CD4-positive, alpha-beta T cell treated with Interleukin-4 for 1 hour (primary cell): ENCODE measurements at regions not wholly inside any gene's neighbourhood (a gene's known extent, or its start where the extent isn't known, plus 50 kb on each side); places are given as distances from the start of the nearest gene placed in this dataset.

ENCODE experiments used
- DNase-seq, 2 donors: peaks; one replicate each; pipeline ENCODE4 v3.0.0-alpha.2; 2020 to 2022

DNA sequence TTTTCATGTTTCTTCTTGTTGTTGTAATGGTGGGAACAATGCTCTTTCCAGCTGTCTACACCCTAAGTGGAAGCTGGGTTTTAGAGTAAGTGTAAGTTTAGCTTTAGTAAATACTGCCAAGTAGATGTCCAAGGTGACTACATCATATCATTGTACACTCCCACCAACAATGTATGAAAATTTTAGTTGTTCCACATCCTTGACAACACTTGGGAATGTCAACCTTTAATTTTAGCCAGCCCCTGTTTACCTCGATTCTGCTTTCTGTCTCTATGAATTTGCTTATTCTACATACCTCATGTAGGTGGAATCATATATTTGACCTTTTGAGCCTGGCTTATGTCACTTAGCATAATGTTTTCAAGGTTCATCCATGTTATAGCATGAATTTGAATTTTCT, 93.0 kb downstream of the MTPAP start:
- DNase-seq, result no peak

DNA sequence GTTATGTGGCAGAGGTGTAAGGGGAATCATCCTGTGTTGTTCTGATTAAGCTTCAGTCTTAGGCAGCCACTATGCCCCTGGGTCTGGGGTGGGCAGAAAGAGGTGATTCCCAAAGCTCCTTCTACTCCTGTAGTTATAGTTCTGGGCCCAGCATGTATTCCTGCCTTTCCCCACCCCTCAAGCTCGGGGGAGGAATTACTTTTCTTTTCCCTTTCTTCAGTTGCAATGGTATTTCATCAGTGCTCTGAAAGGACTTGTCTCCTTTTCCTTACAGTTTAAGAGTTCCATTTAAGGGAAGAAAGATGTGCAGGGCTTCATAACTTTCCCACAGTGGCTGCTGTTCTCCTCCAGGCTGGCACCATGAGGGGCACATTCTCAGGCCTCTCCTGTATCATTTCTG, 94.2 kb downstream of the MTPAP start:
- DNase-seq, result no peak

DNA sequence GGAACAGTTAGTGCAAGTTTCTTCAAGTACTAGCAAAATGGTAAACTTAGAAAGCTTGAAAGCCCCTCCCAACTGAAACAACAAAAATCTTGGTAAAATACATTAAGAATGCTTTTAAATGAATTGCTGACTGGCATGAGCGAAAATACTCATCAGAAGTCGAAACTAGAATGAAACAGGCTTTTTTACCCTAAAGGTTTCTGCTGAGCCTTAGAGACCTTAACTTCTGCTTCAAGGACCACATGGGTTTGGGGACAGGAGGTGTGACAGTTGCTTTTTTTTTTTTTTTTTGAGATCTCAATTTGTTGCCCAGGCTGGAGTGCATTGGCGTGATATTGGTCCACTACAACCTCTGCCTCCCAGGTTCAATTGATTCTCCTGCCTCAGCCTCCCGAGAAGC, 100.3 kb downstream of the MTPAP start:
- no peak for DNase-seq

DNA sequence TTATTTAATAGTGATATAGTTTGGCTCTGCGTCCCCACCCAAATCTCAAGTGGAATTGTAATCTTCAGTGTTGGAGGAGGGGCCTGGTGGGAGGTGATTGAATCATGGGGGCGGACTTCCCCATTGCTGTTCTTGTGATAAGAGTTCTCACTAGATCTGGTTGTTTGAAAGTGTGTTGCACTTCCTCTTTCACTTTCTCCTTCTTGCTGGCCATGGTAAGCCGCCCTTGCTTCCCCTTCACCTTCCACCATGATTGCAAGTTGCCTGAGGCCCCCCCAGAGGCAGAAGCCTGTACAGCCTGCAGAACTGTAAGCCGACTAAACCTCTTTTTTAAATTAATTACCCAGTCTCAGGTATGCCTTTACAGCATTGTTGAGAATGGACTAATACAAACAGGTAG, 101.4 kb downstream of the MTPAP start:
- no peak for DNase-seq

DNA sequence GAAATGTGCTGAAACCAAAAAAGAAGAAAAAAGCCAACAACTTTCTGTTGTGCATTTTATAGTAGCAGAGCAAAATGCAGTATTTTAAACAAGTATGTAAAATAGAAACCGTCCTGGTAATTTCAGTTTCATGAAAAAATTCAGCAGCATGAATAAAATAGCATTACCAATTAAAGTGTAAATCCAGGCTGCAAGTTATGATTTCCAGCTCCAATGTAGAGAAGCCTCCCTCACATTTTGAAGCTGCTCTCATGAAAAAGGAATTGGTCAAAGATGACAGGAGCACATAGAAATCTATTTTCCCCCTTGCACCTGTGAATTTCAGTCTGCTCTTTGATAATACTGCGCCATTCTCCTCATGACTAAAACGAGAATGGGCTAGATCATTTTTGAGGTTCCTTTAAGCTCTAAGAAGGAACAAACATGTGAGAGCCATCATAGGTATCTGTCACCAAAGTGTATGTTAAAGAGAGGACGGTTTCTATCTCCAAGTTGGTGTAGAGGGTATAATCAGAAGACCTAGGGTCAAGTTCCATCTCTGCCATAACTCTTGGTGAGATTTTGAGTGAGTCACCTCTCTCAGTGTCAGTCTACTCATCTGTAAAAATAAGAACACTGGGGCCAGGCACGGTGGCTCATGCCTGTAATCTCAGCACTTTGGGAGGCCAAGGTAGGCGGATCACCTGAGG, 107.5 kb downstream of the MTPAP start:
- no peak for DNase-seq

DNA sequence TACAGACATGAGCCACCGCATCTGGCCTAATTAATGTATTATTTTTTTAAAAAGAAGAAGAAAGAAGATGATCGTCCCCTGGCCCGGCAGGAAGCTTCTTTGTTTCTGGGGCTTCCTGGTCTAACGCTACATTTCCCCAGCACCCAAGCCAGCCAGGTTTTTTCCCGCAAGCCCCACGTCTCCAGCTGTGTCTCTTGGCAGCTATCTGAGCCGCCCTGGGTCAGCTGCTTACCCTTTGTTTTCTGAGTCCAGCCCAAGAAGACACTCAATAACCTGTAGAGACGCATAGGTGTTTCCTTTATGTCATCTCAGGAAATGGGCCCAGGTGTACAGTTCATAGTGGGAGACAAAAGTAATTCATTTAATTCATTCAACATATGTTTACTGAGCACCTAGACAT, 110.2 kb downstream of the MTPAP start:
- no peak for DNase-seq

DNA sequence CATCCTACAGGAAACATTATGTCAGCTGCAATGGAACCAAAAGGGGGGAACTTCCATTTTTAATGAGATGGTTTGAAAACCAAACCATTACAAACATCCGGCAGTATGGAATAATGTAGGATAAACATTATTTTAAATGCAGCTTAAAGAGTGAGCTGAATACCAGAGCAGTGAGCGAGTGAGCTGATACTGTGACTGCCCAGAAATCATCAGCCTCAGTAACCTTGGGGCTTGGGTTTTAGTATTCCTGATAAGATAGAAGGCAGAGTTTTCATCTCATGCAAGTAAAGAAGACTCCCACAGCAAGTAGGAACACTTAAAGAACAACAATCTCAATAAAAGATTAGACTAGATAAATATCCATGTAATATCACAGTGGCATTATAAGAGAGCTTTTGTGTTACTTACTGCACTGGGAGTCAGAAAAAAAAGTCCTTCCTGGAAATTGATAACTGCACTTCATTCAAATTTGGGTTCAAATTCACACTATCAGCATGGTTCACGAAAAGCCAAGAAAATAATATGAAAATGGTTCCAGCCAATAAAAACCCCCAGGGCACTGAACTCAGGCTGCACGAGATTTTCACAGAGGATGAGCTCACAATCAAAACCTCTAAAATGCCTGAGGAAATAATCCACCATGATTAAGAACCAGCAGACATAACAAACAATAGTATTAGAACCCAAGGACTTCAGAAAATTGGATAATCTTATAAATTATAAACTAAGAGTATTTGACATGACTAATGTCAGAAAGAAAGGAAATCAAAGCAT, 115.7 kb downstream of the MTPAP start:
- DNase-seq, result no peak

DNA sequence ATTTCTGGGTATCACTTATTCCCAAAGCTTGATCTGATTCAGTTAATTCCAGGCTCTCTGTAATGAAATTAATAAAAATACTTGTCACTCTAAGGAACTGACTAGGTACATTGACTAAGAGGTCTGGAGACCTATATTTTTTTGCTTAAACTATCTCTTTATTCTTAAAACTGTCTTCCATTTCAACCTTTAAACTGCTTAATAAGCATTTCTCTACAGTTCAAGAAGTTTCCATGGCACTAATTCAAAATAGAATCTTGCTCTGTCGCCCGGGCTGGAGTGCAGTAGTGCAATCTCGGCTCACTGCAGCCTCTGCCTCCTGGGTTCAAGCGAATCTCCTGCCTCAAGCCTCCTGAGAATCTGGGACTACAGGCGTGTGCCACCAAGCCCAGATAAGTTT, 117.4 kb downstream of the MTPAP start:
- DNase-seq, result no peak

DNA sequence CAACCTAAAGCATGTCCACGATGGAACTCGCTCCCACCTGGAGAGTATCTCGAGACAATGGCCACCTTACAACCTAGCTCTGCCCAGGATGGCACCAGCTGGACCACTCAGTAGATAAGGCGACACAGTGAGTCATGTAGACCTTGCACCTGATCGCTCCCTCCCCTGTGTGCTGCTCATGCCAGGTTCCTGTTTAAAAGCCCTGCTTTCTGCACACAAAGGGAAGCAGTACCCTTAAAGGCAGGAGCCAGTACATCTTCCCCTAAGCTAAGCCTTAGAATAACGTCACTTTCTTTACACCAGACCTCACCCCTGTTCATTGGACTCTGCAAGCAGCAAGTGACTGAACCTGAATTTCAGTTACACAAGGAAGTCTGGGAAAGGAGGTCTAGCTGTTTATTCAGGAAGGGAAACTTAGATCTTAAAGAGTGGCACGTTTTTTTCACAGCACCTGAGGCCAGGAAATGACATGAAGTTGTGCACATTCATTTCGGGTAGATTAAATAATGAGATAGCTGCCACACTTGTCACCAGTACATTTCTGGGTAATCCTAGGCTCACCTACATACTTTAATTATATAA, 117.9 kb downstream of the MTPAP start:
- peak in 1 of 2 donors; percentile 24 for DNase-seq

DNA sequence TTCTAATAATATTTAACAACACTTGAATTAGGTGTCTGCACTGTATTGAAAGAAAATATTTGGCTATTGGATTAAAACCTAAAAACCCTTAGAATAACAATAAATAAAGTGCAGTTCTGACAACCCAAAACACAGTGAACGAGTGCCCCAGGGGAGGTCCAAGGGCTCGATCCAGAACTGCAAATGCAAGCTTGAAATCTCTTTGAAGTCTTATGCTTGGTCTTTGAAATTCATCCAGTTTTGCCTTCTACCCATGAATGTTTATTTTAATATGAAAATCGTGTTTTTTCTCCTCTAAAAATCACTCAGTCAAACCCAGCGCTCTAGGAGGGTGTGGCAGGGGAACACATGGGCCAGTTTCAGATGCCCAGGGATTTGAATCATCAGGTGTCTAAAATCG, 119.5 kb downstream of the MTPAP start:
- no peak for DNase-seq

DNA sequence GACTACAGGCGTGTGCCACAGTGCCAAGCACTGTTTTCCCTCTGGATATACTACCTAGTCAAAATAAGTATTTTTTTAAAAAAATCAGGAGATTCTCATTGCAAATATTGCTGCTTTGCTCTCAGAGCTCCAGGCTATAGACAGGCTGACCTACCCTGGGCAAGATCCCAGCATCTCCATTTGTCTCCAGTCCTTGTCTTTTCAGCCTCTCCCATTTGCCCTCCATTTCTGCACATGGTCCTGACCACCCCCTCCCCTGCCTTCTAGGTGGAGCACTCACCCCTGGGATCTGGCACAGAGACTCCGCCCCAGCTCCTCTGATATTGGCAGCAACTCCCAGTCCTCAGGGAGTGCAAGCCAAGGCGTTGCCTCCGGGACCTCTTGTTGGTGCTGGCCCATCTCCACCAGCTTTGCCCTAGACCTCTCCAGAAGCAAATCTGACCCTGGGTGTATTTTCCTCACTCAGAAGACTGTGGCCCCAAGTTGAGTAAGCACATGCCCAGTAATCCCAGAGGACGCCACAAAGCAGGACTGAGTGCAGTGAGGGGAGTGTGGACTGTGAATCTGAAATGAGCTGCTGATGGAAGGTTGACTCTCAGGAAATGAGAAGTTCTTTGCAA, 120.6 kb downstream of the MTPAP start:
- no peak for DNase-seq

DNA sequence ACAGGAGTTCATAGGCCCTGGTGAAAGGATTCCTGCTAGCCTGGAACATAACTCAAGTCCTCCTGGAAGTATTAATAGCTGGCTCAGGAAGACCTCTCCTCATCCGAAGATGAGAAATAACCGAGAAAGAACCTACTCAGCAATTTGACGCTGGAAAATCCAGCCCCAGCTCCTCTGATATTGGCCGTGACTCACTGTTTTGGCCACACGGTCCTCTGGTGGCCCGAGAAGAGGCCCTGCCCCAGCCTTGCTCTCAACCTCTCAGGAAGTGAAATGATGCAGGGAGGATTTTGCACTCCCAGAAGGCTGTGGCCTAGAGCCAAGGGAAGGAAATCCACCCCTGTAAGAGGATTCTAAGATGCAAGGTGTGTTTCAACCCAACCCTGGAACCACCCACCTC, 121.6 kb downstream of the MTPAP start:
- no peak for DNase-seq

DNA sequence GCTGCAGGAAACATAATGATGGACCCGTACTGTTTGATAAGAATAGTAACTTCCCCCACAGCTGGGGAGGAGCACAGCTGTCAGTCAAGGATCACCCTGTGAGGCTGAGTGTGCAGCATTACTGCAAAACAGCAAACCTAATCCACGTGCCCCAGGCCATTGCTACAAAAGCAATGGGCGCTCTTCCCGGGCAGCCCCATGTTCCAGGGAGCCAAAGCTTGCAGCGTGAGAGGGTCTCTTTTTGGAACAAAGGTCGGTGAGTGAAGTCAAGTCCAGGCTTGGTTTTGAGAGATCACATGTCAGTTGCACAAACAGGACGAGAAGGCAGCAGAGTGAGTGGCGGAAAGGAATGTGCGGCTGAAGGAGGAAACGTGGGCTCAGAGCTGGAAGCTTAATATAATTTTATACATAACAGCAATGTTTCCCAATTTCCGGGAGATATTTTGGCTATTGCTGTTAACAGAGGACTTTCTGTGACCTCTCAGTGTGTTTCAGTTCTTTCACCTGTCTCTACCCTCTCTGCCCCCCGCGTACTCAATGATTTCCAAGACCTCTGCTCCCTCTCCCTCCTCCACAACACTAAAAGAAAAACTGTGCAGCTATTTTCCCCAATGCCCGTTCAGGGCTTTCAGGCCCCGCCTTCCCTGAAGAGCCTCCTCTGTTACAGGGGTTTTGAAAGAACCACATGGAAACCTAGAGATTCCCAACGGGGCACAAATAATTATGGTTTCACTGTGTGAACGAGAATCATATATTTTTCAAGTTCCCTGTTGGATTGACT, 128.9 kb downstream of the MTPAP start:
- no peak for DNase-seq

DNA sequence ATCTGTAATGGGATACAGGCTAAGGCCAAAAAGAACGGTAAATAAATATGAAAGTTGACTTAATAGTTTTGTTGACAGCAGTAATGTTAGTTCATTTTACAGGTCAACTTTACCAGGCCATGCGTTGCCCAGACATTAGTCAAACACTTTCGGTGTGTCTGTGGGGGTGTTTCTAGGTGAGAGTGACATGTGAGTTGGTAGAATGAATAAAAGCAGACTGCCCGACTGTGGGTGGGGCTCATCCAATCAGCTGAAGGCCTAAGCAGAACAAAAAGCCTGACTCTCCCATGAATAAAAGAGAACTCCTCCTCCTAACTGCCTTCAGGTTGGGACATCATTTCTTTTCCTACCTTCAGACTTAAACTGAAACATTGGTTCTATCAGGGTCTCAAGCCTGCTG, 132.3 kb downstream of the MTPAP start:
- DNase-seq, result no peak

DNA sequence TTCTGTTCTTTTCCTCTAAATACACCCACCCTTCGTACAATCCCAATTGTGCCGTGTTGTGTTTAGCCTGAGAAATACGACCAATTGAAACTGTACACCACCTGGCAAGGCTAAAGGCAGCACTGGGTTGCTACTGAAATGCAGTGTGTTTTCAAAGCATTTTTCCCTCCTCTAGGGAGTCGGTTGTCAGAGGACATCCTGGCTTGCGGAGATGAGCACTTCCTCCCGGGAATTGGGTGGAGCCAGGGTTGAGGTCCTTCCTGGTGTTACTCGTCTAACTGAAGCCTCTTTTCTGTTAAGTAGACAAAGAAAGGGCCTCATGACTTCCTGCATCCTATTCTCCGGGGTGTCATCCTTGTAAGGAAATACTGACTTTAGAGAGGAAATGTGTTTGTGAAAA, 133.5 kb downstream of the MTPAP start:
- DNase-seq, result no peak

DNA sequence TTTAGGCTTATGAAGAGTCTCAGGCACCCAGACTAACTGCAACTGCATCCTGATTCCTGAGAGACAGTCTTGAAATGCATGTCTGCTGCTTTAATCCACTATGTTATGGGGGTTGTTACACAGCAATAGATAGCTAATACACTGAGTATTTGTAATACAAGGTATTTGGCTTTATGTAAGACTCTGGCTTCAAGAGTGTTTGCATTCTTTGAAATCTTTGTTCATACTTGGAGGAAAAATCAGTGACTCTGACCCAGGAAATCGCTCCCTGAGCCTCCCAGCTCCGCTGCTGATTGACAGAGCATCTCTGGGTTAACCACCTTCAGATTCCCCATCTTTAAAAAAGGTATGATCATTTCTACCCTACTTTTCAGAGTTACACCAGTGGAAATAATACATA, 133.9 kb downstream of the MTPAP start:
- DNase-seq, result no peak

DNA sequence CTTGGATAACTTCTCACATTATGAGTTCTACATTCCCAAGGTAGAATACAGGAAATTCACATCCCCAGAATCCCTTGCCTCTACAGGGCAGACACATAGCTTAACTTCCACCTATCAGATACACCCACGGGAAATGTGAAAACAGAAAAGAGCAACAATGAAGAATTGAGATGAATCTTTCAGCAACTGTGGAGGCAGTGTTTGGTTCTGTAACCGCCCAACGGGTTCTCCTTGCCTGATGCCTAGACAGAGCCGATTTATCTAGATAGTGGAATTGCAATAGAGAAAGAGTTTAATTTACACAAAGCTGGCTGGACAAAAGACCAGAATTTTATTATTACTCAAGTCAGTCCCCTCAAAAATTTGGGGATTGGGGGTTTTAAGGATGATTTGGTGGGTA, 138.8 kb downstream of the MTPAP start:
- DNase-seq, result no peak

DNA sequence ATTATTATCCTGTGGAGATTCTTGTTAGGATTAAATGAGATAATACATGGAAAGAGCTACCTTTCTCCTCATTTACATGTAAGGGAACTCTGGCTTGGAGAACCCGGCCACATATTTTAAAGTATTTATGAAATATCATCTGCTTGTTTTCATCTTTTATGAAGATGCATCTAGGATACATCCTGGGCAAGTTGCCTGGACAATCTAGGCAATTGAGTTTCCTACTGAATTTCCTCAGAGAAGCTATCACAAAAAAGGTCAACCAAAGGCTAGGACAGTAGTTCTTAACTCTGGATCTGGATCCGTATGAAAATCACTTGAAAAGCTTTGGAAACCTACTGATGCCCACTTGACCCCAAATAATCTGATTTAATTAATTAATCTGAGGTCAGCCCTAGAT, 140.7 kb downstream of the MTPAP start:
- DNase-seq, result no peak

DNA sequence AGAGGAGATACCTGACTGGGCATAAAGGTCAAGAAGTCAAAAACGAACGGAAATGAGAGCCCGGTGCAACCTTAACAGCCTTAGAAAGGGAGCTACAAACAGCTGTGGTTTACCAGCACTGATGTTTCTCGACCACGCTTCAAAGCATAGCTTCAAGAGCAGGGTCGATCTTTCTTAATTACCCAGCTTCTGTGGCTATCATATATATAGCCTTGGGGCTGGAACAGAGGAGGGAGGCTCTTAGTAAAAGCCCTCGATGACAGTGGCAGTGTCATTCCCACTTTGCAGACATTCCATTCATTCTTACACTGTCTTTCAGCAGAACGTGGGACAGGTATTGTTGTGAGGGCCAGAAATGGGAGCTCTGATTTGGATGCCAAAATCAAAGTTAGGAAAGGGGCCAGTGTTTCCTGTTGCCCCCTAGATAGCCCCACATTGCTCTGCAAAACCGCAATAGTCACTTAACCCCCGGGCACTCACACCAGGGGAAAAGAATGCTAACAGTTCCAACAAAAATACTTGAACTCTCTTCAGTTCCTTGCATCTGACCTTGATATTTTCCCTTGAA, 141.5 kb downstream of the MTPAP start:
- no peak for DNase-seq

DNA sequence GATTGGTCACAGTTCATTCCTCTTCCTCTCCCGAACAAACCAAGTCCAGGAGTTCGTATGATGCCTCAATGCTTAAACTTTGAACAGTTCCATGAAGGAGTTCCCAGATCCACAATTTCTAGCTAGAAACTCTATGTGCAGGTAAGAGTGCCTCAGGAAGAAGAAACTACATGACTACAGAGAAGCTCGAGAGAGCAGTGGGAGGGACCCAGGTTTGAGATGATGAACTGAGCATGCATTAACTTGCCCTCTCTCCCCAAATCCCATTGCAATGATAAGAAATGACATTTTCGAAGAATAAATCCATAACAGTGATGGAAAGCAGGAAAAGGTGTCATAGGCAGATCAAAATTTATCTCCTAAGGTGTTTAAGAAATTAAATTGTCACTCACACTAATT, 140.6 kb upstream of the JCAD start:
- DNase-seq, result no peak

DNA sequence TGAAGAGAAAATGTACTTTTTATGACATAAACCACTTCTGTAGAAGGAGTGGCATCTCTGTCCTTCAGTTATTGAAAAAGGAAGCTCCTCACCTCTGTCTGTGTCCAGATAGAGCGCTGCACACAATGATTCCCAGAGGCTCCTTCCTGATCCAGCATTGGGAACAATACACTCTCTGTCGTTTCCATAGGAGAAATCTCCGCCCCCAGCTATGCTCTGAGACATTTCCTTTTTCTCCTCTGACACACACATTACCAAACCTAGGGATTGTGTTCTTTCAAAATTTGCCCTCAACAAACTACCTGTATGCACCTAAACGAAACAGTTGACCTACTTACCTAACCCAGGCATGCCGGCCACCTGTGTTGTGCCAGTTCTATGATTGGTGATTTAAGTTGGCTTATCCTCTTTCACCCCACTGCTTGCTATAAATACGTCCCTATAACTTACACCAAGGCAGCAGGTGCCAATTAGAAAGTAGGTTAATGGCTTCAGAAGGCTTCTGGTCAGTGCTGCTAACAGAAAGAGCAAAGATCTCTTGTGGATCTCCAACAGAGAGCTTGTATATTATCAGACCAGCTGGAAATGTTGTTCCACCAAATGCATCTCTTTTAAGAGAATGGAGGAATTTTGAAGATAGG, 140.1 kb upstream of the JCAD start:
- no peak for DNase-seq

DNA sequence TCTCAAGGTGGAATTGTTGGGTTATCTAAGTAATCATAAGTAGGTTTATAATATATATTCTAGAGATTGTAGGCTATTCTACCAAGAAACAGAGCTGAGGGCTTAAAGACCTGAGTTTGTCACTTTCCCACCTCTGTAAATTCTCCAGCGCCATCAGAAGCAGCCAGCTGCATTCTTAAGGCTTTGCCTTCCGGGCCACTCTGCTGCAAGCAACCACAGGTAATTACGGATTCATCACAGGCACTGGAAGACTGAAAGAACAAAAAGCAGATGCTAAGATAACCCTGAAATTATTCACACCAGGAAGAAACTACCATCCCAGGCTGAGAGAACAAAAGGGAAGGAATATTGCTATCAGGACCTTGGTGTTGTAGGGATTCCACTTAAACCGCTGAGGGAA, 137.8 kb upstream of the JCAD start:
- DNase-seq, result no peak
